Ishikawa (cell line): ENCODE measurements at regions not wholly inside any gene's neighbourhood (a gene's known extent, or its start where the extent isn't known, plus 50 kb on each side); places are given as distances from the start of the nearest gene placed in this dataset.

Source experiments
- CEBPB ChIP-seq: IDR thresholded peaks from 2 replicates; pipeline ENCODE4 v1.6.1; 2012
- CREB1 ChIP-seq: IDR thresholded peaks from 2 replicates; pipeline ENCODE4 v1.6.1; 2012; ENCODE audit warnings: low read depth
- EGR1 ChIP-seq: IDR thresholded peaks from 2 replicates; pipeline ENCODE4 v1.6.1; 2012
- EP300 ChIP-seq: IDR thresholded peaks from 2 replicates; pipeline ENCODE4 v1.6.1; 2012; ENCODE audit warnings: borderline replicate concordance
- FOXM1 ChIP-seq: IDR thresholded peaks from 2 replicates; pipeline ENCODE4 v1.6.1; 2012; ENCODE audit warnings: low read depth, borderline replicate concordance
- NFIC ChIP-seq: IDR thresholded peaks from 2 replicates; pipeline ENCODE4 v1.6.1; 2012
- RAD21 ChIP-seq: IDR thresholded peaks from 2 replicates; pipeline ENCODE4 v1.6.1; 2012; ENCODE audit warnings: low read depth
- REST ChIP-seq: IDR thresholded peaks from 2 replicates; pipeline ENCODE4 v1.6.1; 2012; ENCODE audit warnings: low read depth, mild to moderate bottlenecking
- TAF1 ChIP-seq: IDR thresholded peaks from 2 replicates; pipeline ENCODE4 v1.6.1; 2012; ENCODE audit warnings: low read depth, mild to moderate bottlenecking
- TCF12 ChIP-seq: IDR thresholded peaks from 2 replicates; pipeline ENCODE4 v1.6.1; 2012; ENCODE audit warnings: low read depth
- TEAD4 ChIP-seq: IDR thresholded peaks from 2 replicates; pipeline ENCODE4 v1.6.1; 2012
- USF1 ChIP-seq: IDR thresholded peaks from 2 replicates; pipeline ENCODE4 v1.6.1; 2012
- YY1 ChIP-seq: IDR thresholded peaks from 2 replicates; pipeline ENCODE4 v1.6.1; 2012; ENCODE audit warnings: low read depth
- ZBTB7A ChIP-seq: IDR thresholded peaks from 2 replicates; pipeline ENCODE4 v1.6.1; 2012; ENCODE audit warnings: low read depth
- TF ChIP-seq, protein P1 (sequence below): IDR thresholded peaks from 2 replicates; pipeline ENCODE4 v1.6.1; 2012

DNA sequence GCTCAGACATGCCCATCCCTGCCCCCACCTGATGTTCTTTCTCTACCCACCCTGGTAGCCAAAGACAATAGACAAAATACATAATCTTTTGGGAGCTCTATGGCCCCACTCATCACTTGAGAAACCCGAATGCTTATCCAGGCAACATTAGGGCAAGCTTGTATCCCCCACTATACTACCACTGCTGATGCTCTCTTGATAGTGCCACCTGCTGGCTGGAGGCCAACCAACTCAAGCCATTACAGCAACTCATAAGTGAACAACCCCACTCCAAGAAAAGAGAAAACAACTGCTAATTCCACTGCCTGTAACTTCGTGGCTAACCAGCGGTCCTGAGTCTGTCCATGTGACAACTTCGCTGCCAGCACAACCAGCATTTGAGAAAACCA, 342.5 kb upstream of the TGFBR2 start:
- no peak for TF ChIP-seq TEAD4
- no peak for TF ChIP-seq FOXM1
- TF ChIP-seq NFIC: no peak
- TF ChIP-seq, protein P1, sequence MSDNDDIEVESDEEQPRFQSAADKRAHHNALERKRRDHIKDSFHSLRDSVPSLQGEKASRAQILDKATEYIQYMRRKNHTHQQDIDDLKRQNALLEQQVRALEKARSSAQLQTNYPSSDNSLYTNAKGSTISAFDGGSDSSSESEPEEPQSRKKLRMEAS: no peak
- TF ChIP-seq YY1: no peak
- TF ChIP-seq TCF12: no peak
- no peak for TF ChIP-seq REST
- no peak for TF ChIP-seq USF1
- TF ChIP-seq TAF1: no peak
- no peak for TF ChIP-seq ZBTB7A
- TF ChIP-seq CEBPB: no peak
- no peak for TF ChIP-seq EGR1
- TF ChIP-seq RAD21: no peak
- no peak for TF ChIP-seq CREB1
- TF ChIP-seq EP300: no peak

GRCh38 chr3:30266524-30266923, 339.9 kb upstream of the TGFBR2 start:
- TF ChIP-seq RAD21 (no peak), TCF12 (no peak), TEAD4 (no peak), CEBPB (no peak), YY1 (no peak), USF1 (no peak), NFIC (no peak)

- no peak for TF ChIP-seq USF1
- TF ChIP-seq EP300: no peak
Observed at GRCh38 chr3:30268288-30268687, 338.1 kb upstream of the TGFBR2 start.

GRCh38 chr3:30269751-30270445, 336.5 kb upstream of the TGFBR2 start:
- TF ChIP-seq ZBTB7A (no peak), NFIC (no peak), EGR1 (no peak), CEBPB (no peak), REST (no peak), EP300 (no peak), TCF12 (no peak), TAF1 (no peak)

GRCh38 chr3:30271781-30272180, 334.6 kb upstream of the TGFBR2 start:
- no peak for TF ChIP-seq YY1
- TF ChIP-seq EP300: no peak
- no peak for TF ChIP-seq USF1
- TF ChIP-seq, protein P1: no peak

DNA sequence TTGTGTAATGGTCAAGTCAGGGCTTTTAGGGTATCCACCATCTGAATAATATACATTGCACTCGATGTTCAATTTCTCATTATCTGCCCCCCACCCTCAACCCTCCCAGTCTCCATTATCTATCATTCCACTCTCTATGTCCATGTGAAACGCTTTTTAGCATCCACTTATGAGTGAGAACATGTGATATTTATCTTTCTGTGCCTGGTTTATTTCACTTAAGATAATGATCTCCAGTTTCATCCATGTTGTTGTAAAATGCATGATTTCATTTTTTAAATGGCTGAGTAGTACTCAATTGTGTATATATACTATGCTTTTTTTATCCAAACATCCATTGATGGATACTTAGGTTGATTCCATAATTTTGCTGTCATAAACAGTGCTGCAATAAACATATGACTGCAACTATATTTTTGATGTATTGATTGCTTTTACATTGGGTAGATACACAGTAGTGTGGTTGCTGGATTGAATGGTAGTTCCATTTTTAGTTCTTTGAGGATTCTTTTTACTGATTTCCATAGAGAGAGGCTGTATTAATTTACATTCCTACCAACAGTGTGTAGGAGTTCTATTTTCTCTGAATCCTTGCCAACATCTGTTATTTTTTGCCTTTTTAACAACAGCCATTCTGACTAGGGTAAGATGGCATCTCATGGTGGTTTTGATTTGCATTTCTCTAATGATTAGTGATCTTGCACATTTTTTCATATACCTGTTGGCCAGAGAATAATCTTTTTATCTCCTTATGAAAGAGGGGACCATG, 332.9 kb upstream of the TGFBR2 start:
- no peak for TF ChIP-seq NFIC
- TF ChIP-seq CREB1: no peak
- no peak for TF ChIP-seq RAD21
- no peak for TF ChIP-seq REST
- TF ChIP-seq EGR1: no peak
